ENCODE measurements at regions not wholly inside any gene's neighbourhood (a gene's known extent, or its start where the extent isn't known, plus 50 kb on each side); places are given as distances from the start of the nearest gene placed in this dataset.
"Not testable (repeated sequence)": the region's sequence is repeated elsewhere in the genome, so short reads cannot be mapped to it uniquely, and the experiment has no call there.

DNA sequence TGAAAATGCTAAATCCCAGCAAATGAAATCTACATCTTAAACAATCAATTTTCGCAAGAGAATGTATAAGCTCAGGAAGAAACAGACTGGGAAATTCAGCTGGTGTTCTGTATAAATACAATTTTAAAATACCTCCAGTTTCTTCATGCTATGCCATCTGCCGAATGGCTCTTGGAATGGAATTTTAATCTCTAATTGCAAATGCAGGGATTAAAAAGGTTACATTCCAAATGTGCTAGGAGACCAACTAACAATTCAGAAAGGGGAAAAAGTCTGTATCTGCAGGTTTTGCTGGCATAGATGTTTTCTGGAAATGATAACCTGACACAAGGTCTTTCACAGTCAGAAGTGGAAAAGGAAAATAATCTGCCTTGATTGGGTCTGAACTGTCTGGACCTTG, 379.7 kb downstream of the MAT2B start:
- no peak for DNase-seq (ENCODE audit: low read depth)

DNA sequence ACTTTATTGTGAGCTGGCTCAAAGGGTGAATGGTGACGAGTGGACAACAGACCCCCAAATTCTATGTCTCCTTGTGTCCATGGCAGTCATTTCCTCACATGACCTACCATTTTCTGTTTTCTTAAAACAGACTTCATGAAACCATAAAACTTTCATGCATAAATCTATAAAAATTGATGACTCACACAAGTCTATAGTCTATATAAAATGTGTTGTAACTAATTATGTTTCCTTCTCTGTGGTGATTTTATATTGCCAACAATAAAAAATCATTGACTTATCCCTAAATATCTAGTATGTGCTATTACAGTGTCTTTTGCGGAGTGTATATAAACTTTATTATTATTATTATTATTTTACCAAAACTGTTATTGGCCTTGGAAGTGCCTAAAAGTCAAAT, 382.4 kb downstream of the MAT2B start:
- DNase-seq (ENCODE audit: low read depth) = no peak

DNA sequence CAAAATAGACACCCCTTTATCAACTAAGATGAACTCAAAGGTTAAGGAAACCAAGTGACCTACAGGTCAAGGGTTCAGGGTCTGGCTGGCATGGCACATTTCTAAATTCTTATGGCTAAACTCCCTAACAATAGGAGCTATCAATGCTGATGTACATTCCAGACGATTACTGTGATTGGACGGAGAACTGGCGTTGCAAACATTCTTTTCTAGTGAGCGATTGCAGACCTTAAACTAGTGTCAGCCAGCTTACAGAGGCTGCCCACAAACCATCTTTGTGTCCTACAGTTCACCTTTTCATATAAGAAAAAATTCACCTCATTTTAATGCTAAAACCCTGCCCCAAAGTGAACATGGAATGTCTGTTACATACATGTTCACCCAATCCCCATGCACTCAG, 382.9 kb downstream of the MAT2B start:
- DNase-seq (ENCODE audit: low read depth) = no peak

DNA sequence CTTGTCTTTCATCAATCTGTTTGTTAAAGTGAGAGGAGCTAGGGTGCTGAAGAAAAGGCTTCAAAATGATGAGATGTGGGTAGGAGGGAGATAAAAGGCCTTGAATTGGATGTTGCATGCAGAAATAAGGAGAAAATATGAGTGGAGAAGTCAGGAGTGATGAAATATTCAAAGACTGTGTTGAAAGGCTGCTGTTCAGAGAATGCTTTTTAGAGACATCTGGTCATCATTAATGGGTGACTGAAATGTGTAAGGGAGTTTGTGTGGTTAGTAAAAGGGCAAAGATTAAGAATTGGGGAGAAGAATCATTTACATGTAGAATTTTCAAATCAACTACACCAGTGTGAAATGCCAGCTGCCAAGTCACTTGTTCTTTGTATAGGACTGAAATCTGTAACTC, 383.9 kb downstream of the MAT2B start:
- DNase-seq (ENCODE audit: low read depth) = no peak

DNA sequence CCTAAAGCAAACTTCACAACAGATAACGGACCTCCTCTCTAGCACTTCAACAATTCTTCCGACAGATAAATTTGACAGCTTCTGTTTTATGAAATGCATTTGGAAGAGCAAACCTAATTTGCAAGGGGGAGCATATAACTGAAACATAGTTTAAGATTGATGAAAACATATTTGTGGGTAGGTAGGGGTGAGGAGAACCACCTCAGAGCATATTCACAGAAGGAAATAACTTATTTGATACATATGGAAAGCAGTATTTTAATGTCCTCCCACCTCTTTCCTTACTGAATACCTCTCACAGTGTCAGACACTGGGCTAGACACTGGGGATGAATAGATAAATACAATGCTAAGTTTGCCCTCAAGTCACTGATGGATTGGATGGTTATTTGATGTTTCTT, 384.8 kb downstream of the MAT2B start:
- no peak for DNase-seq (ENCODE audit: low read depth)

DNA sequence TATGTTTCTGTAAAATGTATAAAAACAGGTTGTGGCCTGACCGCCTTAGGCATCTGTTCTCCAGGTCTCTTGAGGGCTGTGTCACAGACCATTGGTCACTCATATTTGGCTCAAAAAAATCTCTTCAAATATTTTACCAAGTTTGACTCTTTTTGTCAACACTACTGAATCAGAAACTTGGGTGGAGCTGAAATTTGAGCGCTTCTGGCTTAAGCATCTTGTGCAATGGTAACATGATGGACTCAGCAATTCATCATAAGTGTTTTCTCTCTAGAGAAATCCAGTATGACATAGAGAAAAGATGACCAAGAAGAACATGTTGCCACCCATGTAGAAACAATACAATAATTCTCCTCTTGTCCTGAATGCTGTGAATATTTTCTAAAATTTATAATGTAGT, 387.9 kb downstream of the MAT2B start:
- DNase-seq (ENCODE audit: low read depth) = no peak

DNA sequence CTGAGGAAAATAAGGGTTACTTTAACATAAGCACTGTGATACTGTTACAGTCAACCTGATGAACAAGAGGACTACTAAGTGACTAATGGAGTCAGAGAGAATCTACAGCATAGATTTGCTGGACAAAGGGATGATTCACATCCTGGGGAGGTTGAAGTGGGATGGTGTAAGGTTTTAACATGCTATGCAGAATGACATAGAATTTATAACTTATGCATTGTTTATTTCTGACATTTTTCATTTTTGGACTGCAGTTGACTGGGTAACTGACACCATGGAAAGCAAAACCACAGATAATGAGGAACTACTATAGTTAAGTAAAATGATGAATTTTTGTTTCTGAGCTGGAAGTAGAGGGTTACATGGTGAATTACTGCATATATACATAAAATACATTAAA, 389.2 kb downstream of the MAT2B start:
- DNase-seq (ENCODE audit: low read depth) = no peak

DNA sequence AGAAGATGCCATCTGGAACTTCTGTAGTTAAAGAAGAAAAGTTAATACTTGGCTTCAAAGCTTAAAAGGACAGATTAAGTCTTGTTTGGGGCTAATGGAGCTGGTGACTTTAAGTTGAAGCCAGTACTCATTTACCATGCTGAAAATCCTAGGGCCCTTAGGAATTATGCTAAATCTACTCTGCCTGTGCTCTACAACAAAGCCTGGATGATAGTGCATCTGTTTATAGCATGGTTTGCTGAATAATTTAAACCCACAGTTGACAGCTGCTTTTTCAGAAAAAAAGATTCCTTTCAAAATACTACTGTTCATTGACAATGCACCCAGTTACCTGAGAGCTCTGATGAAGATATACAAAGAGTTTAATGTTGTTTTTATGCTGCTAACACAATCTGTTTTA, 393.5 kb downstream of the MAT2B start:
- DNase-seq (ENCODE audit: low read depth) = no peak

DNA sequence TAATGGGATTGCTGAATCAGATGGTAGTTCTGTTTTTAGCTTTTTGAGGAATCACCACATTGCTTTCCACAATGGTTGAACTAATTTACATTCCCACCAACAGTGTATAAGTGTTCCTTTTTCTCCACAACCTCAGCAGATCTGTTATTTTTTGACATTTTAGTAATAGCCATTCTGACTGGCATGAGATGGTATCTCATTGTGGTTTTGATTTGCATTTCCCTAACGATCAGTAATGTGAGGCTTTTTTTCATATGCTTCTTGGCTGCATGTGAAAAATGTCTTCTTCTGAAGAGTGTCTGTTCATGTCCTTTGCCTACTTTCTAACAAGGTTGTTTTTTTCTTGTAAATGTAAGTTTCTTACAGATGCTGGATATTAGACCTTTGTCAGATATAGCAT, 402.4 kb downstream of the MAT2B start:
- DNase-seq (ENCODE audit: low read depth) = not testable (repeated sequence)

DNA sequence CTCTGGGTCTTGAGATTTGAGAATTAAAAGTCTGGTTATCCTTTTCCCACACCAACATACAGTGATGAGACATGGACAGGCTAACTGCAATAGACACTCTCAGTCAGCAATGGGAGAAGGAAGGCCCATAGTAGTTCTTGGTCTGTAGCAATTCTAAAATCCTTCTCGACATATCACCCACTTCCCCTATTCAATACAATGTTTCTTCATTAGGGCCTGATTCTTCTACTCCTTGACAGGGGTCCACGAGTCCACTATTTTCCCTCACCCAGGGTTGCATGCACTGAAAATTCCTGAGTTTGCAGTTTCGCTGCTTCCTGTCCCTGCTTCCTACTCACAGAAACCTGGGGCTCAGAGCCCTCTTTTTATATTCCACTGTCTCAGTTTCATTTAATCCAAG, 402.8 kb downstream of the MAT2B start:
- DNase-seq (ENCODE audit: low read depth) = no peak

DNA sequence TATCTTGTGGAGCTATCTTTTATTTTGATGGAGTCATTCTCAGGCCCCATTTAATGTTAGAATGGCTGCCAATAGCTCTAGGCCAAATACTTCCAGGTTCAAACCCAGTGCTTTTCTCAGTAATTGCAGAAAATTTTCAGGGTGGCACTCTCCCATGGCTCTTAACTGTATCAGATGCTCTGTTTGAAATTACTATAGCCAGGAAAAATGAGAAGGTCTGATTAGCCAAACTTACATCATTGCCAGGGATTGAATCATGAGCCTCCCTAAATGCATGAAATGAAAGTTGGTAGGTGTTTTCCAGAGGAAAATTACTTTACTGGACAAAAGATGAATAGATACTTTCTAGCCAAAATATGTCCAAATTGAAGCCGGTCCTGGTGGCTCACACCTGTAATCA, 404.8 kb downstream of the MAT2B start:
- no peak for DNase-seq (ENCODE audit: low read depth)

DNA sequence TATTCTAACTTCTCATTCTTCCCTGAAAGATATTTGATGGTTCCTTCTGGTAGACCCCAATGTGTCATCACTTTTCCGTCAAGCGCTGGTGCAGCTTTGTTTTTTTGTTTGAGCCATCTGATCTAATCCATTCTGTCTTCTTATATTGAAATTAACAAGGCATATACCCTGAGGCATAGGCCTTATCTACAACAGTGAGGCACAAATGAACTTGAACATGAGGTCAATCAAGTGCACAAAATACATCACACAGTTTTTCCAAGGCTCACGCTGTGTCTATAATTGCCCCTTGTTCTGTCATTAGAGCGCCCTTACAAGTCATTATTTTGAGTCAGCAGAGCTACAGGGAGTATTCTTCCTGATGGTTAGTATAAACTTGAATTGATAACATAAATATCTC, 406.6 kb downstream of the MAT2B start:
- no peak for DNase-seq (ENCODE audit: low read depth)

DNA sequence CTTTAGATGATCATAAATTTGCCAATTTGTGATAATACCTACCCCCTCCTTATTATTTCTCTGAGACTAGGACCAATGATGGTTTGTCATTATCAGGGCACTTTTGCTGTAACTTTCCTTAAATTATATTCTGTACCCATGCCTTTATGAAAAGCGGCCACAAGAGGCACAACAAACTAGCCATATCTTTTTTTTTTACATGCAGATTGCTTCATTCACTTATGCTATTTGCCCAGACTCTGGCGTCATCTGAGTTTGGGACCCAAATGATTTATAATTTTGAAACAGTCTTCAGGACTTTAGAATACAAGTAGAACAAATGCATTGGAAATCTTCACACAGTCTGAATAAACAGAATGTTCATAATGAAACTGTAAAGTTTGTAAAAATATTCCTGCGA, 408.1 kb downstream of the MAT2B start:
- DNase-seq (ENCODE audit: low read depth) = no peak

DNA sequence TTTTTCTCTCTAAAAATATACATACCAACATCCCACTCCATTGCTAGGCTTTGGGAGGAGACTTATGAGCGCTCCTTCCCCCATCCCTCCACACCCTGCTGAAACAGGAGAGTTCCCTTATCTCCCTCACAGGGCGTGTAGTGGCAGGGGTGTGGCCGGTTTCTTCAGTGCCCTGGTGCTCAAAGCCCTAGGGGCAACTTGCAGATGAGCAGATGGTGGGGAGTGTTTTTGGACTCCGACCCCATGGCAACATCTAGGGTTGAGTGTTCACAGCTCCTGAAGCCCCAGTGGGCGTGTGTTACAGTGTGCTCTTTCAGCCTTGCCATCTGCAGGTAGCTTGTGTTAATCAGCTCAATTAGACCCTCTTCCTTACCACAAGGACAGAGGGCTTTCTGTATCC, 409.5 kb downstream of the MAT2B start:
- no peak for DNase-seq (ENCODE audit: low read depth)

DNA sequence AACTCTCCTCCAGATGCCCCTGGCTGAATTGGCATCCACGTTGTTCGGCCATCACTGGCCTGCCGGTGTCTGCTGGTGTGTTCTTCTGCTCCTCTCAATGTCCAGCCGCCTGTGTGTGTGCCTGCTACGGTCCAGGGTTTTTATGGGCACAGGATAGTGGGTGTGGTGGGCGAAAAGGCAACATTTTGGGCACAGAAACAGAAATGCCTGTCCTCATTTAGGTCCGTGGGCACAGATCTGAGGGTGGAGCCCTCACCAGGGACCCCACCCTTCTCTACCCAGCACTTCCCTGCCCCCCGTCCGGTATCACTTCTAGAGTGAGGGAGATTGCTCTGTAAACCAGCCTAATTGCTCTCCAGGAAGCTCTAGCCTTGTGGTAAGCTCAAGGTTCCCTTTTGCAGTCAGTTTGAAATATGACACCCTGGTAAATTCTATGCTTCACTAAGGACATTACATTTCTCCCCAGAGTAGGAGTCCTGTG, 410.1 kb downstream of the MAT2B start:
- DNase-seq (ENCODE audit: low read depth) = no peak

DNA sequence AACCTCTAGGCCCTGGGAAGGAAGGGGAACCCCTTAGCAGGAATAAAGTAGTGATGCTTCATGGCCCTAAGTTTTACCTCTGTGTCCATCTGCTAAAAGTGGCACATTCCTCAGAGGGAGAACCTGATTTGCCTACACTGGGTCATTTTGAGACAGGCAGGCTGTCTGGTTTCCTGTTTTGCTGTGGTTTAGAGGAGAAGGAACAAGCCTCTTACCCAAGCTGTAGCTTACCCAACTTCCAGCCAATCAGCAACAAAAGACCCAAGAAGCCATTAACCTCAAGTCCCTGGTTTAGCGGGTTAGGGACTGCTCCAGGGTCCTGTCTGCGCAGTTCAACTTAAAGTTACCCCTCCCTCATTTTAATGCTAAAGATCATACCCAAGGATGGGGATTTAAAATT, 411.0 kb downstream of the MAT2B start:
- no peak for DNase-seq (ENCODE audit: low read depth)

DNA sequence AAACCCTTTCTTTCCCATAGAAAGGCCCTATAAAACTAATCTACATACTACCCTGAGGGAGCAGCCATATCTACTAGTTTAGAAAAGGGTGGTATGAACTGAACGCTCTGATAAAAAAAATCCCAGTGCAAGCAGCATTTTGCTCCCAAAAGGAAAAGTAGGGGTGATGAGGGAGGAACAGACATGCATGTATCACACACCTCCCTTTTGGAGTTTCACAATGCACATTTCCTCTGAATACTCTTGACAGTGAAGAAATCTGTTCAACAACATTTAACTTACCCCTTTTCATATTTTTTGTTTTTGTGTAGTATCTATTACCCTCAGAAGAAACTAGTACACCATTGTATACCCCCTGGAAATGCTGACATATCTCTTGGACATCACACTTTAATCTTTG, 411.4 kb downstream of the MAT2B start:
- DNase-seq (ENCODE audit: low read depth) = no peak

DNA sequence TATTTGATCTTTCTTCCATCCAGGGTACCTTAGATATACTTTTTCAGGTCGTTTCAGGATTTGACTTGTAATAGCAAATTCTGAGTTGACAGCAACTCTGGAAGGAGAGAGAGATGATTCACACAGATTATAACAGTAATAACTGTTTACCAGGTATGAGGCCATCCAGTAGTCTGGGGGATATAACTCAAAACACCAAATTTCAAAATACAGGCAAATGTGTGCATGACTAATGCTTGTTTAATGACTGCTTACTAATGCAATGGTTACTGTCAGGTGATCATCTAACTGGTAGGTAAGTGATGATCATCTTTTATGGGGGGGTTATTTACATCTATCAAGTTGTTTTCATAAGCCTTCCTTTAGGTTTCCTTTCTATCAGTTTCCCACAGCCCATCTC, 412.3 kb downstream of the MAT2B start:
- DNase-seq (ENCODE audit: low read depth) = no peak

DNA sequence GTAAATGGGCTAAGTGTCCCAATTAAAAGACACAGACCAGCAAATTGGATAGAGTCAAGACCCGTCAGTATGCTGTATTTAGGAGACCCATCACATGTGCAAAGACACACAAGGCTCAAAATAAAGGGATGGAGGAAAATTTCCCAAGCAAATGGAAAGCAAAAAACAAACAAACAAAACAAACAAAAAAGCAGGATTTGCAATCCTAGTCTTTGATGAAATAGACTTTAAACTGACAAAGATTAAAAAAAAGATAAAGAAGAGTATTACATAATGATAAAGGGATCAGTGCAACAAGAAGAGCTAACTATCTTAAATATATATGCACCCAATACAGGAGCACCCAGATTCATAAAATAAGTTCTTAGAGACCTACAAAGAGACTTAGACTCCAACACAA, 429.6 kb downstream of the MAT2B start:
- DNase-seq (ENCODE audit: low read depth) = not testable (repeated sequence)

DNA sequence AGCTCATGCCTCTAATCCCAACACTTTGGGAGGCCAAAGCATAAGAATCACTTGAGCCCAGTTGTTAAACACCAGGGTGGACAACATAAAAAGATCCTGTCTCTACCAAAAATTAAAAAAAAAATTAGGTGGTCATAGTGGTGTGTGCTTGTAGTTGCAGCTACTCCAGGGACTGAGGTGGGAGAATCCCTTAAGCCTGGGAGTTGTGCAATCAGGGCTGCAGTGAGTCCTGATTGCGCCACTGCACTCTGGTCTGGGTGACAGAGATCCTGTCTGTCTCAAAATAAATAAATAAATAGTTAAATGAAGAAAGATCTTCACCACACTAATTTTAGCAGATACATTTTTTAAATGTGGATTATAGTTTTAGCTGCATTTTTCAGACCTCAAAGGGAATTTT, 433.2 kb downstream of the MAT2B start:
- DNase-seq (ENCODE audit: low read depth) = no peak

DNA sequence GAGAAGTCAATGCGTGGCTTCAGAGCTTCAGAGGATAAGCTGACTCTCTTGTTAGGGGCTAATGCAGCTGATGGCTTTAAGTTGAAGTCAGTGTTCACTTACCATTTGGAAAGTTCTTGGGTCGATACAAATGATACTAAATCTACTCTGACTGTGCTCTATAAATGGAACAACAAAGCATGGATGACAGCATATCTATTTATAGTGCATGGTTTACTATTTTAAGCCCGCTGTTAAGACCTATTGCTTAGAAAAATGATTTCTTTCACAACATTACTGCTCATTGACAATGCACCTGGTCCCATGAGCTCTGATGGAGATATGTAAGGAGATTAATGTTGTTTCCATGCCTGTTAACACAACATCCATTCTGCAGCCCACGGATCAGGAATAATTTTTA, 435.7 kb downstream of the MAT2B start:
- no peak for DNase-seq (ENCODE audit: low read depth)

DNA sequence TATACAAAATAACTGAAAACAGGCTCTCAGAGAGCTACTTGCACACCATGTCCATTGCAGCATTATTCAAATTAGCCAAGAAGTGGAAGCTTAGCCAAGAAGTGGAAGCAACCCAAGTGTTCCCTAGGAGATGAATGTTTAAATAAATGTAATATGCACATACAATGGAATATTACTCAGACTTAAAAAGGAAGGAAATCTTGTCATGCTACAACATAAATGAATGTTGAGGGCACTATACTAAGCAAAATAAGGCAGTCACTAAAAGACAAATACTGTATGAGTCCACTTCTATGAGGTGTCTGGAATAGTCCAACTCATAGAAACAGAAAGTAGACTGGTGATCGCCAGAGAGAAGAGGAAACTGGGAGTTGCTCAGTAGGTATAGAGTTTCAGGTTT, 438.1 kb downstream of the MAT2B start:
- DNase-seq (ENCODE audit: low read depth) = no peak

DNA sequence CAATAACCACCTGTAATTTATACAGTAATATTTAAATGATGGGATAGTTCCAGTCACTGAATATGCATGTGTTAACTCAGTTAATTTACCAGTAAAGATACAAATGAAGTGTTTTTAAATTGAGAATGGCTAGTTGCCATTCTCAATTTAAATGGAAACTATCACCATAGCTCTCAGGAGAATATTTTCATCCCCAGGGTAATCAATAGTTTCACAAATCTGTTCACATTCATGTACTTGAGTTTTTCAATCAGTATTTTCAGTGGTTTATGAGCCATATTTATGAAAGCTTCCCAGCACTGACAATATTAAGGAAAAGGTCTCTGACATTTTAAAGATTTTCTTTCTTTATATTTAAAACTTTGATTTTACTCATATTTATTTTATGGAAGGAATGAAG, 439.3 kb downstream of the MAT2B start:
- no peak for DNase-seq (ENCODE audit: low read depth)

DNA sequence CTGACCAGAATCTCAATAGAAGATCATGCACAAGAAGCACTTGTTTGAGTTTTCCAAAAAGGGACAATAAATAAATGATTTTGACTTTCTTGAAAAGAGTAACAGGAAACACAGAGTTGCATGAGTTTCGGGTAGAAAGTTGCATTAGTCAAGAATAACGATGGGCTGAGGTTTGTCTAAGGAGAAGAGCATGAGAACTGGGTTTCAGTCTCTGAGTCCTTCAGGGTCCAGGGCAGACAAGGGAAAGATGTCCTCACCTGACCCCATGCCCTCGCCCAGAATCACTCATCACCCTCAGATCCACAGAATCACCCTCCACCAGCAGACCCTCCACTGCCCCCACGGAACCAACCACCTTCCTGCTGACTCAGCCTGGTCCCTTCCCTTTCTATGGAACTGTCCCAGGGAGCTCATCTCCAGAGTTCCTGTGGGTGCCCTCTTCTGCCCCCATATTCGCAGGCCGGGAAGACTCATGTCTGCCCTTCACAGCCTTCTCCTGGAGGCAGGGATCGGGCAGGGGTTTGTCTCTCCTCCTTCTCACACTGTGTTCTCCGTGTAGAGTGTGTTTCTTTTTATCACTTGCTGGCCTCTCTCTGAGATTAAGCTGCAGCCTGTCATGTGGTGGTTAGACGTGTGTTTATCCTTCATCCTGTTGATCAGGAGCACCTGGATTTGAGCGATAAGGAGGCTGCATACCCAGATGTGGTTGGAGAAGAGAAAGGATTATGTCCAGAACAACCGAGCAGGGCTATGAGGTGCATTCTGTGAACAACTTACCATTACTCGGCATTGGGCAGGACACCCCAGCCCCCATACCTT, 442.6 kb downstream of the MAT2B start:
- DNase-seq (ENCODE audit: low read depth) = no peak
